ENCODE measurements at regions not wholly inside any gene's neighbourhood (a gene's known extent, or its start where the extent isn't known, plus 50 kb on each side); places are given as distances from the start of the nearest gene placed in this dataset.

DNA sequence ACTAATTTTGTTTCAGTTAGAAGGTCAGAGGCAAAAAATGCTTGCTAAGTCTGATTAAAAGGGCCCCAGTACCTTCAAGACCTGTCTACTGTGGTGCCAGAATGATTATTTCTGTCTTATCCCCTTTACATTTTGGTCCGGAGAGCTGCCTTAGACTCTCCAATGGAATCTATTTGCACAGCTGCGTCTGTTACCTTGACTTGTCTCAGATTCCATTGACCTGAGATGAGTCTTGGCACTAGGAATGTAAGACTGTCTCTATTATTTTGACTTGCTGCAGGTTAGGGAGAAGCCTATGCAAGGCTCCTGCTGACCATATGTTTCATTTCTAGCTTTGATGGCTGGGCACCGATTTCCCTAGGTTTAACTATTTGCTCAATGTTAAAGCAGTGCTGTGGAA, 457.6 kb downstream of the KCTD8 start:
- H3K27ac ChIP-seq (ENCODE audit: control insufficient read depth, insufficient read depth): no peak overlapping the region
- ChIA-PET CTCF (no interaction called here), RAD21 (ENCODE audit: unreplicated experiment) (no interaction called here), SMC1A (ENCODE audit: uncharacterized antibody, unreplicated experiment) (interaction anchor here (0.7 kb wide), 1 partner anchor 51 kb away, joined by 3 read pairs; no protein-coding TSS in a partner anchor), POLR2A (no interaction called here)
- H3K79me2 ChIP-seq (ENCODE audit: control insufficient read depth, insufficient read depth, low read length): no peaks in the 10 kb centered on the region
- H3K9me3 ChIP-seq (replicated peaks; ENCODE audit: control insufficient read depth, insufficient read depth, low read length): no peaks in the 10 kb centered on the region
- H3K4me3 ChIP-seq: no peak overlapping the region
- in situ Hi-C loops (cut with MboI) (no loop called here), intact Hi-C loops (cut with micrococcal nuclease; ENCODE audit: unreplicated experiment) (no loop called here)
- no peaks in the 10 kb centered on the region for H3K36me3 ChIP-seq (ENCODE audit: control insufficient read depth in 2 of 2, insufficient read depth in 2 of 2, low read length in 1 of 2)
- 36% methylated on average over 3 of the region's 3 CpGs for WGBS (ENCODE audit: insufficient coverage, insufficient replicate concordance, low lambda C conversion rate, missing lambda C conversion rate)
- FAIRE-seq (no peak), ATAC-seq (no peak), DNase-seq (ENCODE audit: low read depth, low spot score) (no peak)
- no TSS peak for BruUV-seq (replicated peaks)
- H3K27me3 ChIP-seq (replicated peaks in 1 of 2; ENCODE audit: control insufficient read depth in 2 of 2, insufficient read depth in 2 of 2, low read length in 1 of 2): no peaks in the 10 kb centered on the region
- no peaks in the 10 kb centered on the region for H4K20me1 ChIP-seq (ENCODE audit: control insufficient read depth, insufficient read depth)
- H3K9ac ChIP-seq (ENCODE audit: control insufficient read depth, insufficient read depth, low read length): no peak overlapping the region
- no peaks in the 10 kb centered on the region for H3K4me1 ChIP-seq (ENCODE audit: control insufficient read depth, insufficient read depth, low read length)
- H3K4me2 ChIP-seq (ENCODE audit: control insufficient read depth, insufficient read depth): no peak overlapping the region
- H2AFZ ChIP-seq (ENCODE audit: control insufficient read depth, low read depth, low read length): no peak overlapping the region
- TF ChIP-seq, protein P1, sequence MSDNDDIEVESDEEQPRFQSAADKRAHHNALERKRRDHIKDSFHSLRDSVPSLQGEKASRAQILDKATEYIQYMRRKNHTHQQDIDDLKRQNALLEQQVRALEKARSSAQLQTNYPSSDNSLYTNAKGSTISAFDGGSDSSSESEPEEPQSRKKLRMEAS (IDR thresholded peaks at IDR 0.05; ENCODE audit: low read depth, low read length): no peak
- TF ChIP-seq ZNF592 (IDR thresholded peaks at IDR 0.05): no peak
- TF ChIP-seq MLLT1 (IDR thresholded peaks at IDR 0.05): no peak
- no peak for TF ChIP-seq JUNB (IDR thresholded peaks at IDR 0.05)
- no peak for TF ChIP-seq RFX5 (IDR thresholded peaks at IDR 0.05; ENCODE audit: low read depth, low read length)
- no peak for TF ChIP-seq SIN3A (IDR thresholded peaks at IDR 0.05; ENCODE audit: low read depth, low read length)
- TF ChIP-seq, protein P2, sequence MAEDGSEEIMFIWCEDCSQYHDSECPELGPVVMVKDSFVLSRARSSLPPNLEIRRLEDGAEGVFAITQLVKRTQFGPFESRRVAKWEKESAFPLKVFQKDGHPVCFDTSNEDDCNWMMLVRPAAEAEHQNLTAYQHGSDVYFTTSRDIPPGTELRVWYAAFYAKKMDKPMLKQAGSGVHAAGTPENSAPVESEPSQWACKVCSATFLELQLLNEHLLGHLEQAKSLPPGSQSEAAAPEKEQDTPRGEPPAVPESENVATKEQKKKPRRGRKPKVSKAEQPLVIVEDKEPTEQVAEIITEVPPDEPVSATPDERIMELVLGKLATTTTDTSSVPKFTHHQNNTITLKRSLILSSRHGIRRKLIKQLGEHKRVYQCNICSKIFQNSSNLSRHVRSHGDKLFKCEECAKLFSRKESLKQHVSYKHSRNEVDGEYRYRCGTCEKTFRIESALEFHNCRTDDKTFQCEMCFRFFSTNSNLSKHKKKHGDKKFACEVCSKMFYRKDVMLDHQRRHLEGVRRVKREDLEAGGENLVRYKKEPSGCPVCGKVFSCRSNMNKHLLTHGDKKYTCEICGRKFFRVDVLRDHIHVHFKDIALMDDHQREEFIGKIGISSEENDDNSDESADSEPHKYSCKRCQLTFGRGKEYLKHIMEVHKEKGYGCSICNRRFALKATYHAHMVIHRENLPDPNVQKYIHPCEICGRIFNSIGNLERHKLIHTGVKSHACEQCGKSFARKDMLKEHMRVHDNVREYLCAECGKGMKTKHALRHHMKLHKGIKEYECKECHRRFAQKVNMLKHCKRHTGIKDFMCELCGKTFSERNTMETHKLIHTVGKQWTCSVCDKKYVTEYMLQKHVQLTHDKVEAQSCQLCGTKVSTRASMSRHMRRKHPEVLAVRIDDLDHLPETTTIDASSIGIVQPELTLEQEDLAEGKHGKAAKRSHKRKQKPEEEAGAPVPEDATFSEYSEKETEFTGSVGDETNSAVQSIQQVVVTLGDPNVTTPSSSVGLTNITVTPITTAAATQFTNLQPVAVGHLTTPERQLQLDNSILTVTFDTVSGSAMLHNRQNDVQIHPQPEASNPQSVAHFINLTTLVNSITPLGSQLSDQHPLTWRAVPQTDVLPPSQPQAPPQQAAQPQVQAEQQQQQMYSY (CRISPR knock-in tag; IDR thresholded peaks at IDR 0.05): no peak
- no peak for TF ChIP-seq LARP7 (IDR thresholded peaks at IDR 0.05)
- no peak for TF ChIP-seq CHD4 (IDR thresholded peaks at IDR 0.05)
- TF ChIP-seq, protein P3, sequence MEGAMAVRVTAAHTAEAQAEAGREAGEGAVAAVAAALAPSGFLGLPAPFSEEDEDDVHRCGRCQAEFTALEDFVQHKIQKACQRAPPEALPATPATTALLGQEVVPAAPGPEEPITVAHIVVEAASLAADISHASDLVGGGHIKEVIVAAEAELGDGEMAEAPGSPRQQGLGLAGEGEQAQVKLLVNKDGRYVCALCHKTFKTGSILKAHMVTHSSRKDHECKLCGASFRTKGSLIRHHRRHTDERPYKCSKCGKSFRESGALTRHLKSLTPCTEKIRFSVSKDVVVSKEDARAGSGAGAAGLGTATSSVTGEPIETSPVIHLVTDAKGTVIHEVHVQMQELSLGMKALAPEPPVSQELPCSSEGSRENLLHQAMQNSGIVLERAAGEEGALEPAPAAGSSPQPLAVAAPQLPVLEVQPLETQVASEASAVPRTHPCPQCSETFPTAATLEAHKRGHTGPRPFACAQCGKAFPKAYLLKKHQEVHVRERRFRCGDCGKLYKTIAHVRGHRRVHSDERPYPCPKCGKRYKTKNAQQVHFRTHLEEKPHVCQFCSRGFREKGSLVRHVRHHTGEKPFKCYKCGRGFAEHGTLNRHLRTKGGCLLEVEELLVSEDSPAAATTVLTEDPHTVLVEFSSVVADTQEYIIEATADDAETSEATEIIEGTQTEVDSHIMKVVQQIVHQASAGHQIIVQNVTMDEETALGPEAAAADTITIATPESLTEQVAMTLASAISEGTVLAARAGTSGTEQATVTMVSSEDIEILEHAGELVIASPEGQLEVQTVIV (IDR thresholded peaks at IDR 0.05; ENCODE audit: borderline replicate concordance, partially characterized antibody): no peak
- TF ChIP-seq SMAD5 (IDR thresholded peaks at IDR 0.05; ENCODE audit: low read depth): no peak
- TF ChIP-seq RCOR1 (conservative IDR thresholded peaks at IDR 0.05; ENCODE audit: low read depth, low read length): no peak
- no peak for TF ChIP-seq YY1 (IDR thresholded peaks at IDR 0.05; ENCODE audit: low read depth, low read length)

All from GM12878 (cell line).